GM11168 (cell line): ENCODE measurements at regions not wholly inside any gene's neighbourhood (a gene's known extent, or its start where the extent isn't known, plus 50 kb on each side); places are given as distances from the start of the nearest gene placed in this dataset.

ENCODE experiments used
- in situ Hi-C: fragments of 300-500 bp; cut with MboI; formaldehyde crosslinking; loops from one replicate; pipeline ENCODE4 v1.12.0; 2022; ENCODE audit warnings: low sequenced_read_pairs; ENCODE audit not compliant: unreplicated experiment

DNA sequence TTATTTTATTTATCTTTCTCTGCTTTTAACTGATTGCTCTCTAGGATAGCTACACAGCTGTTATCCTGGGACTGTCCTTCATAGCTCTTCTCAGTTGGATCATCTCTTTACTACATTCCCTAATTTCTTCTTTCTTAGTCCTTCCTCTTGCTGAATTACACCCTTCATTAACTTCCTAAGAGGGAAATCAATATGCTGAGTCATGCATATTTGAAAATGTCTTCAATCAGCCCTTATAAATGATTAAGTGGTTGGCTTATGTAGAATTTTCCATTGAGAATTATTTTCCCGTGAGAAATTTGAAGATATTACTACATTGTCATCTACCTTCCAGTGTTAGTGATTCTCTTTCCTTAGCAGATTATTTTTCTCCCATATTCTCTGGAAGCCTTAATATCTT lies 214.2 kb downstream of the SOCS6 start:
- in situ Hi-C loops = no loop called here

DNA sequence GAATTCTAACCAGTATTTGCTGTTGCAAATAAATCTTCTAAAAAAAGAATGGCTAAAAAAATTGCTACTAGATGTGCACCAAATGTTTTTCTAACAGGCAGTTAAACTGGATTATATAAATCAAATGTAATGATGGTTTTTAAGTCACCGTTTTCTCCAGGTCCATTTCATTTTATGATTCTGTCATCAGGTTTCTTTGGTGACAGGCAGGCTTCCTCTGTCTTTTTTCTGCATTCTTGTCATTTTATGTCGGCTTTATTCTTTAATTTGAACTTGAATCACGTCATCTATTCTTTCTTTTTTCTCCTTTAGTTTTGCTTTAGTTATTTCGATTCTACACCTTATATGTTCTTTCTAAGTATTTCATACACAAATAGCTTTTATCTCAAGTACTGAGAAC lies 212.5 kb downstream of the SOCS6 start:
- in situ Hi-C loops = no loop called here

DNA sequence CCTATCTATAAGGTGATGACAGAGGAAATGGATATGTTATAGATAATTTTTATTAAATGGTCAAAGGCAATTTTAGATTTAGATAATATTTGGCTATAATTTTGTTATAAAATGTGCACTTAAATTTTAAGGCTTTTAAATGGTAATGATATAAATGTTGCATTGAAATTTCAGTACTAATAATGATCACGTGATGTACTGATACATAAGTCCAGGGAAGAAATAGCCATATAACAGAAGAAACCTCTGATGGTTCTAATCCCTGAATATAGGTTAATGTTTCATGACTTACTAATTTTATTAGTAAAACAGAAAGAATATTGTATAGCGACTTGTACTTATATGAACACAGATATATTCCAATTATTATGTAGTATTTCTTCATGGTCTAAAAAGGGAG lies 211.9 kb downstream of the SOCS6 start:
- in situ Hi-C loops = no loop called here

DNA sequence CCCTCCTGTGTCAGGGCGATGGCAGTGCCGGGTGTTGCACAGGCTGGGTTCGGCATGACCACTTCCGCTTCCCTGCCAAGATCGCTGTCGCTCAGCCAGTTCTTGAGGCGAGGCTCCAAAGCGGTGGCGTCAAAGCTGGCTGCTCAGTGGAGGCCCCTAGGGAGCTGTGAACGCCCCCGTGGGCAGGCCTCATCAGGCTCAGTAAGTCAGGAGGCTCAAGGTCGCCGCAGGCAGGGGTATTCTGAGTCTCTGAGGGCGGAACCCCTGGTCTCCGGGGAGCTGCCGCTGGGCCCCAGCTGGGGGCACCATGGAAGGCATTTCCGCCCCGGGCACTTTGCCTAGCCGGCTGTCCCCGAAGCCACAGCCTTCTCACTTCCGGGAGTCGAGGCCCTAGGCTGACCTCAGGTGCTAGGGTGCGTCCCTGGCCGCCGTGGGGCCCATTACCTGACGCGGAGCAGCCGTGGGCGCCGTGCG lies 210.4 kb downstream of the SOCS6 start:
- in situ Hi-C loops = no loop called here

DNA sequence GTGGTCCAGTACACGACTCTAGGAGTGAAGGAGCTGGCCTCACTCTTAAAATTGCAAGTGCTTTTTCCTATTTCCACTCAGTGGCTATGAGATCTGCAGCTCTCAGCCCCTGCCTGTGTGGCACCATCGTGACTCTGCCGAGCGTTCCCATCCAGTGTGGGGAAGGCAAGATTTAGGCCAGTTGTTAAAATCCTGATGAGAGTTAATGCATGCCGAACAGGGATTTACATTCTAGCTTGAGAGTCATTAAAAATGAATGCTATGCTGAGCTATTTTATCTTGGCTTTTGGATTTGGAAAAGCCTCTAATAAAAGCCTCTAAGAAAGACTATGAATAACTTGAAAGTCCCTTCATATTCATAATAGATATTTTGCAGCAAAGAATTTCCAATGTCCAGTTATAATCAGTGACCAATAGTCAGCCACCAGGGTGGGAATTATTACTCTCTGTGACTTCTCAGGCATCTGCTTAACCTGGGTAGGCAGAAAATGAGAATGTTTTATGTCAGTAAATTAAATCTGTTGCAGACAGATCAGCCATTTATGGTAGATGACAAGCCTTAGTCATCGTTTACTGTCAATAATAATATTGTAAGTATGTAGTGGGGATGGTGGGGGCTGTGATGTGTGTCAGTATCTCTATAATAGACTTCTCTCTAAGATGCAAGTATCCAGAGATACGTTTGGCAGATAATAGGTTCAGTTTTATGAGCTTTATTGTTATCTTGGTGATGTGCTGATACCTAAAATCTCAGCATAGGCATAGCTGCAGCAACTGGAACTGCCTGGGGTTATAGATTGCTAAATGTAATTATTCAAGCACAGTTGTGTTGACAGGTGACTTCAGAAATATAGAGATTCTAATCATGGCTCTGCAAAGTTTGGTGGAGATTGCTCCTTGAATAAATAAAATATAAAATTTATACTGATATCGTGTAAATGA lies 207.8 kb downstream of the SOCS6 start:
- in situ Hi-C loops = no loop called here

DNA sequence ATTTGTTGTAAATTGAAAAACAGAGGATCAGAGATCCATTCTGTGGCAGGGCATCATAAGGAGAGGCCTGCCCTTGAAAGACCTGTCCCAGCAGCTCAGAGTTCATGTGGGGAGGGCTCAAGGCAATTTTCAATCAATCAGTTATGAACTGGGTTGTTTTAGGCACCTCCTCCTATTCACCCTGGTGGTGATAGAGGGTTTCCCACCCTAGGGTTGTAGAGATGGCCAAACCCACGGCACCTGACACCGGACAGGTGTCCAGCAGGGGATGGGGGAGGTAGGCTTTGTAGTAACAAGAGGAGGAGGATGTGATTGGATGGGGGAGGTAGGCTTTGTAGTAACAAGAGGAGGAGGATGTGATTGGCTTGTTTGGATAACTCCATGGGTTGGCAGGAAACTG lies 205.7 kb downstream of the SOCS6 start:
- in situ Hi-C loops = no loop called here

DNA sequence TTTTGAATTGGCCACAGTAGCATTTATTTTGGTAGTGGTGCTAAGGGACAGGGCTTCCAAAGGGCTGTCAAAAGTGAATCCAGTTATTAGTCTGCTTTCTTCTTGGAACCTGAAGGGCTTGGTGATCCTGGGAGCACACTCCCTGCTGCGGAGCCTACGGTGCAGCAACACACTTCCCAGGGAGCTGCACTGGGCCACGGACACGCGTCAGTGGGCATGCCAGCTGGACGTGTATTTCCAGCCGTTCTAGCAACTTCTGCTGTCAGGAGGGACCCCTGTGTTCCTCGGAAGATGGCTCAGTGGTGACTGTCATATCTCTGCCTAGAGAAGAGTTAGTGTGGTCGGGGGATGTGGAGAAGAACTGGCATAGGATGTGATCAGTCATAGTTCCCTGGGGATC lies 204.6 kb downstream of the SOCS6 start:
- in situ Hi-C loops = no loop called here

DNA sequence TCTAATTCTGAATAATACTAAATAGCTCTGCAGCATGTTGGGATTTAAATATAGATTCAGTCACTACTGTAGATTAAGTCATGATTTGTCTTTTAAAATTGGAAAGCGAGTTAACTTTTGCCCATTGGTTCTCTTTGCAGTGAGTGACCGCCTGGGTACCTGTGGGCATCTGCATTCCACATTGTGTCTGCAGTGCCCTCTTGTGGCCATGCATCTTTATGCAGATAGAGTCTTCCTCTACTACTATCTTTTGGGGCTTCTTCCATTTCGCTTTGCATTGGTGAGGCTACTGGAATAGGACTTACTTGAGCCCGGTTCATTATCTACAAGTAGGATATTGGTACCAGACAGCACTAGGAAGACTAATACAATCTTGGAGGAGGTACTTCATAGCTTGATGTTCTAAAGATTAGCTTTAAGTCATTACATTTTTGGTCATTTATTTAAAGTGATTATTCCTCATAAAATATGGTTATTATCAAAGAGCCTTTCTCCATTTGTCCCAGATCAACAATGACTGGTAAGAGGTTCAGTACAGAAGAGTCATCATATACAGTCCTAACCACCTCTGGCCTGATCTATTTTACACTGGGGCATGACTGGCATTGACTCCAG lies 203.0 kb downstream of the SOCS6 start:
- in situ Hi-C loops = no loop called here

DNA sequence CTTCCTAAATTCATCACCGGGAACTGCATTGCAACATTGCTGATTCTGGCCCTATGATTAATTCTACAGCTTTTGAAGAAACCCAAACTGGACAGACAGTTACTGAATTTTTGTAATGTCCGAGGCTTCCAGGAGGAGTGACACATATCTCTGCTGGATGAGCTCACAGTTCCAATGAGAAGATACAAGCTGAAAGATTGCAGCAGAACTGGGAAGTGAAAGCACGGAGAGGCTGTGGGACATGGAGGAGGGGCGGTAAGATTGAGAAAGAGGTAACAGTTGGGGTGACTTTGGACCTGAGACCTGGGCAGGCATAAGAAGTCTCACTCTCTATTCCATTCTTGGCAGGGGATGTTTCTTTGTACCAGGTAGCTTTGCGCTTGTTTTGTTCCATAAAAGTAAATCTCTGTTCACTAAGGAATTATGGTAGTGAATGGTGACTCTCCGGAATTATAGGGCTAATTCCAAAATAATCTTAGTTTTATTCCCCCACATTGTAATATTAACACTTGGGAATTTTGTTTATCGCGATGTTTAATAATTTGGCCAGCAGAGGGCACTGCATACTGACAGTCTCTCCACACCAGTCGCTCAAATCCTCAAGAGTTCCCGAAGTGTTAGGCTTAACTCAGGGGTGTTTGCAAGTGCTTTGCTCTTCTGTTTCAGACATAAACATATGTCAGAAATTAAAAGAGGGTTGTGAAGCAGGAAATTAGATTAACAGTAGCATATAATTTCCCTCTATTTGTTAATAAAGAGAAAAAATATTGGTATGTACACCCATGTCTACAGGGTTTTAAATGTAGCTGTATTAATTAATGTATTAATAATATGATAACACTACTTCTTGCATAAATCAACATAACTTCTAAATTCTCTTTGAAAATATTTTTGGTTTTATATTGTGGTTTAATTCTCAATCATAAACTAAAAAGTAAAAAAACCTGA lies 201.4 kb downstream of the SOCS6 start:
- in situ Hi-C loops = no loop called here

DNA sequence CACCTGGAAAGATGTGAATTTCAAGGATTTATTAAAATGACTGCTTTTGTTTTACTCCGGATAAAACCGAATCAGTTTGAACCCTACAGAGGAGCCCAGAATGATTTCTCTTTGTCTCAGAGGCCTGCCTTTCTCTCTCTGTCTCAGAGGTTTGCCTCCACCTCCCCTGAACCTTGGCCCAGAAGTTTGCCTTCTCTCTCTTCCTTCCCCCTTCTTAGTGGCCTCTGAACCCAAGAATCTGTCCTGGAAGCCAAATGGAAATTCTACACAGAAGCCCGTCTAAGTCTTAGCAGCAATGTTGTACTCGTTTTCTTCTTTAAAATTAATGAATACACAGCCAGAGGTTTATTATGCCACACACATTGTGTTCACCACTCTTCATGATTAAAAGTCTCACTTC lies 200.7 kb downstream of the SOCS6 start:
- in situ Hi-C loops = no loop called here

DNA sequence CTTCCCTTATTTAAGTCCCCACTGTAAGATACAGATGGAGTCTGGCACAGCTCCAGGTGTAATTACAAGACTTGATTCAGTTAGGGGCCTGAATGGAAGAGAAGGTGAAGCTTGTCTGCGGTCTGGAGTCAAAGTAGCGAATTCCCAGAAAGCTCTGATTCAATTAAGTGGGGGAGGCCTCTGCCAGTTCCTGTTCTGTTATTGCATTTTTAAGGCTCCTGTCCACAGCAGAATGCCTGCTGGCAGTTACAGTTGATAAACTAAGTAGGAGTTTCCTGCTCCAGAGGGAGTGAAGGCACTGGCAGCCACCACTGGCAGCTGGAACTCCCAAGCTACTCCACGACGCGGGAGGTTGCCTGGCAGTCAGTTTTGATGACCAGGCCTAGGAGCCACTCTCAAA lies 181.1 kb downstream of the SOCS6 start:
- in situ Hi-C loops = no loop called here

DNA sequence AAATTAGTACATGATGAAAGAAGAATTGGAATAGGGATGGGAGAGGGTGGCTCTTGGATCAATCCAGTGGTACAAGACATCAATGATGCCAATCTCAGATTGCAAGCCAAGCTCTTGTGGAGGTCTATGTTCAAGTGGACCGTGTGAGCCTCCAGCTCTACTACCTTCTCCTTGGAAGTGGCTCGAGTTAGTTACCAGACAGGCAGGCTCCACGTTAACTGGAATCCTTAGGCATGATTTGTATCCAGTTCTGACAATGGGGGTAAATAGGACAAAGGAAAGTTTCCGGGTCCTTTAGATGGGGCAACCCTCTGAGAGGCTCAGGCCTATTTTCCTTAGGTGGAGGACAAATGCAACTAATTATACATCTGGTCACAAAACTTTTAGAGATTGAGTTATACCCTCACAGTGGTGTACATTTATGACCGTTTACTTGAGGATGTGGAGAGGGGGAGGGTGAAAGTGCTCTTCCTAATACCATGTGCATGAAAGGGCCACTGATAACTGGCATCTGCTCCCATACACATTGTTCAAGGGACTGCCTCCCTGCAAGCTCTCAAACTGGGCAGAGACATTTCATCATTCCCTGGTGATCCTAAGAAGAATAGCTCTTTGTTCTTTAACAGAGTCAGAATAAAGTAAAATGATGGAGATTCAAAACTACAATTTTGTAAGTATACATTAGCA lies 180.2 kb downstream of the SOCS6 start:
- in situ Hi-C loops = no loop called here

DNA sequence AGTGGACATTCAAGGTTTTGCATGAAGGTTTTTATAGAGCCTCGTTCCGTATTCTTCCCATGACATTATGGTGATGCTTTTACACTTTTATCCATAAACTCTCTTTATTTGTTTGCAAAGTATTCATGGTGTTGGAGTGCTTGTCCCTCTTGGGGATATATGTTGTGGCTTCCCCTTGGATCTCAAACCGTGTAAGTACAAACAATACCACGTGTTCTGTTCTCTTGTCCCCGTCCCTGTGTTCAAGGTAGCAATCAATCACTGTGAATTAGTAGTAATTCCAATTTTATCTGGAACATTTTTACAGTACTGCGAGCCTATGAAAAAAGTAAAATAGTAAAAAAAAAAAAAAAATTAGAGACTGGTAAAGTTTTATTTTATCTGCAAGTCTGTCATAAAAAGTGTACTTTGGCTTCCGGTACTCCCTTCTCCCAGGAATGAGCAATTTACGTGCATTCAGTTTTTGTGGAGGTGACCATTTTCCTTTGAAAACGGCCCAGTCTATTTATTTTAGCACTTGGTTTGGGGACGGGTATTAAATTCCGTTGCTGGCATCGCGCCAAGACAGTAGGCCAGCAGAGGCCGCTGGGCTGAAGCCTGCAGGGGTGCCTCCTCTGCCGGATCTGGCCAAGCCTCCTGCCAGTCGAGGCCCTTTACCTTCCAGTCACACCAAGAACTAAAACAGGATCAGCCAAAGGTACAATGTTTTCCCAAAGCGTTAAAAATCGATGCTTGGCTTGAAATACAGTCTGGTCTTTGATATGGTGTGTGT lies 175.7 kb downstream of the SOCS6 start:
- in situ Hi-C loops = no loop called here

DNA sequence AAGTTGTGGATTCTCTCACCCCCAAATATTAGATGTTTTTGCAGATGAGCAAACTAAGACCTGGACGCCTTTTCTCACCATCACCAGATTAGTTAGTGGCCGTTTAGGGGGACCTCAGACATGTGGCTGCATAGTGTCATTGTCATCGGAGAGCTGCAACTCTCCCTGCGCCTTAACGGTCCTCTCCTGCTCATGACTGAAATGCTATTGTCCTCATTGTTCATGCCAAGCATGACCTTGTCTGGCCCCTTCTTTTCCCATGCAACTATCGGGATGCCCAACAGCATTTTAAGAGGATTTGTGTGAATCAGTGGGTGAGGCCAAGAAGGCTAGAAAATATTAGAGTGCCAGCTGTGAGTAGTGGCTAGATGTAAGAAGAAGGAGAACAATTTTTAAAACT lies 174.2 kb downstream of the SOCS6 start:
- in situ Hi-C loops = no loop called here

DNA sequence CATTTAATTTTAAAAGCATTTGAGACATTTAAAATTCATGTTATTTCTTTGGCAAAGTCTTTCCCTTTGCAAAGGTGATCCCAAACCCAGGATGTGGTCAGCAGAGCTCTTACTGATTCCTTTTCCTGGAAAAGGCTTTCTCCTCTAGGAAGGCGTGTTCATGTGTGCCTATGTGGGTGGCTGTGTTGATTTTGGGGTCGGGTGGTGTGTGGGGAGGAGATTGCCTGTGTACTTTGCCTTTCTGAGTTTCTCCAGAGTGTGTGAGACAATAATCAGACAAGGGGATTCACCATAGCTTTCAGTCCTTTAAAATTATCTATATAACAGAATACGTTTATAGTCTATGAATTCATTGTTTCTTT lies 173.2 kb downstream of the SOCS6 start:
- in situ Hi-C loops = no loop called here

DNA sequence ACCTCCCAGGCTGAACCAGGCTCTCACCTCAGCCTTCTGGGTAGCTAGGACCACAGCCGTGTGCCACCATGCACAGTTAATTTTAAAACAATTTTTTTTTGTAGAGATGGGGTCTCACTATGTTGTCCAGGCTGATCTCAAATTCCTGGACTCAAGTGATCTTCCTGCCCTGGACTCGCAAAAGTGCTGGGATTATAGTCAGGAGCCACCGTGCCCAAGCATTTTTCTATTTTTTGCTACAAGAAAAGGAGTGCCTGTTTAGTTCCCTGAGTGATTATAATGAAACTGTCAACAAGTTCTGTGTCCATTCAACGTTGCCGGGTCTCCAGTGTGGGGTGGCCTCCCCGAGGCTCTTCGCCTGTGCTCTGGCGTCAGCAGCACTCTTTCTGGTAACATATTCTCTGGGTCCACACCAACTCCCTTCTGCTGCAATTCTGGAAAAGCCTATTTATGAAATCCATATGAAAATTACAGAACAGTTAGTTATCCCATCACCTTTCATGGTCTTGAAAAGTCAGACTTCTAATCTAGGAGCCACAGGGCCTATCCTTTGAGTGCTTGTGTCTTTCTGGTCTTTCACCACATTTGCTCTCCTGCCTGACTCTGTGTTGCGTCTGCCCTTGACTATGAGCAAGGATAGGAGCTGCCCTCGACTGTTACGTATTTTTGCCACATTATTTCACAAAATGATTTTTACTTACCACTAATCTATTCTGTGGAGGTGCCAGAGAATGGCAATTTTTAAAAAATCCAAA lies 172.7 kb downstream of the SOCS6 start:
- in situ Hi-C loops = no loop called here

DNA sequence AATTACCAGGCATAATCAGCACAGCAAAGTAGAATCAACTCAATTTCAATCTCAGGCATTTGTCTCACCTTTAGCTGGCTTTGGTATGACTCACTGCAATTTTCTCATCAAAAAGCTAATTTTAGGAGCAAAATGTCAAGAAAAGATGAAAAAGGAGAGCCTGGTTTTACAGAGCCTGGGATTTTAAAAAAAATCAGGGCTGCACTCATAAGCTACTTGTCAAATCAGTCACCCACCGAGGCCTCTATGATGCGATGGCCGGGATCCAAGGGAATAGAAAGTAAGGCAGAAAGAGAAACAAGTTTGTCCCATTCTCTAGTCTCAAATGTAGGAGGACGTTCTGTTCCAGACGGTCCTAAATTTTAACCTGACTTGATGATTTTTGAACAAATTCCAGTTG lies 170.9 kb downstream of the SOCS6 start:
- in situ Hi-C loops = no loop called here

DNA sequence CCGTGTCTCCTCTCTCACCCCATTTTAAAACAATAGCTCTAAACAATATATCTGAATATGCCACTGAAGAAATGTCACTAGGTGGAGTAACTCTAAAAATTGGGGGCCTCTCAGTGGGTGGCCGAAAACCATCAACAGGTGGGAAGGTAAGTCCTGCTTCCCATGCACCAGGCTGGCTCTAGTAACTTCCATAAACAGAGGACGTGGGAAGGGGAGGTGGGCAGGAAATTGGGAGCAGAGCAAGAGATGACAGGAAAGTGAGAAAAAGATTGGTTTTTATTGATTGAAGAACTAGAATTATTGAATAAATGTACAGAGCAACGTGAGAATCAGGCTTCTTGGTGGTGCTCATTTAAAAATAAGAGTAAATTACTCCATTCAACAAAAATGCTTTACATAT lies 170.4 kb downstream of the SOCS6 start:
- in situ Hi-C loops = no loop called here

DNA sequence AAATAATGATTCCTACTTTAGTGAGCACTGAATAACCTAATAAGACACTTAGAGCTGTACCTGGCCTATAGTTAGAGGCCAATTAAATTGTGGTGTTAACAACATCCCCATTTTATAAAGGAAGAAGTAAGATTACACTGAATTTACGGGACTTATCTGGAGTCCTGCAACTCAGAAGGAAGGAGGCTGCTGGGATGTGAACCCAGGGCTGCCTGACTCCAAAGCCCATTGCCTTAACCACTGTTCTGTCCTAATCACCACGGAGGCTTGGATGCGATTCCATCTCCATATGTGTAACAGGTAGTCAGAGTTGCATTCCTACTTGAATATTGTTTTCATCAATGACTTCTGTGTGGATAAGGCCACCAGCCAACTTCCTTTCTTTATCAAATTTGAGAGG lies 168.9 kb downstream of the SOCS6 start:
- in situ Hi-C loops = no loop called here
